Memory B cell (primary cell): ENCODE measurements at regions not wholly inside any gene's neighbourhood (a gene's known extent, or its start where the extent isn't known, plus 50 kb on each side); places are given as distances from the start of the nearest gene placed in this dataset.
A peak's percentile ranks its signal among the peaks of the same experiment; 100 is the strongest.

ENCODE experiments used
- ATAC-seq: fragments of 150-1000 bp; cut with Tn5 transposase; 2 replicates; pipeline ENCODE4 v1.10.0; 2021; ENCODE audit warnings: low read depth, mild to moderate bottlenecking, moderate library complexity
- DNase-seq, 2 donors: peaks; one replicate each; pipeline ENCODE4 v3.0.0; 2022; ENCODE audit warnings: low spot score in 2 of 2
- H3K27ac Mint-ChIP-seq: one replicate; pipeline ENCODE4 v1.8.0; 2022; ENCODE audit warnings: mild to moderate bottlenecking, moderate library complexity, mixed read lengths
- H3K27me3 Mint-ChIP-seq: one replicate; pipeline ENCODE4 v1.8.0; 2022; ENCODE audit warnings: mixed read lengths
- H3K36me3 Mint-ChIP-seq: one replicate; pipeline ENCODE4 v1.8.0; 2022; ENCODE audit warnings: mild to moderate bottlenecking, mixed read lengths
- H3K4me1 Mint-ChIP-seq: one replicate; pipeline ENCODE4 v1.8.0; 2022; ENCODE audit warnings: mixed read lengths
- H3K4me3 Mint-ChIP-seq: one replicate; pipeline ENCODE4 v1.8.0; 2022; ENCODE audit warnings: mild to moderate bottlenecking, moderate library complexity, mixed read lengths
- H3K9me3 Mint-ChIP-seq: one replicate; pipeline ENCODE4 v1.8.0; 2022; ENCODE audit warnings: mixed read lengths

- H3K27me3 Mint-ChIP-seq = peaks cover 21% of the 10 kb centered on the region
- H3K36me3 Mint-ChIP-seq = peaks cover 3% of the 10 kb centered on the region
- ATAC-seq (no peak), DNase-seq (no peak)
- H3K4me1 Mint-ChIP-seq = peaks cover 3% of the 10 kb centered on the region
- H3K27ac Mint-ChIP-seq = no peak overlapping the region
- no peak overlapping the region for H3K4me3 Mint-ChIP-seq
- peaks cover 9% of the 10 kb centered on the region for H3K9me3 Mint-ChIP-seq
Measured at GRCh38 chr16:85387731-85388295, 225.3 kb upstream of the GSE1 start.

GRCh38 chr16:85389679-85390470 is 223.2 kb upstream of the GSE1 start:
- Mint-ChIP-seq H3K4me1 (peaks cover 3% of the 10 kb centered on the region), H3K4me3 (no peak overlapping the region), H3K9me3 (peaks cover 6% of the 10 kb centered on the region), H3K27me3 (peaks cover 19% of the 10 kb centered on the region), H3K36me3 (peaks cover 3% of the 10 kb centered on the region), H3K27ac (no peak overlapping the region)
- no peak for ATAC-seq
- no peak for DNase-seq

- Mint-ChIP-seq H3K4me3 (no peak overlapping the region), H3K9me3 (peaks cover 6% of the 10 kb centered on the region), H3K36me3 (peaks cover 3% of the 10 kb centered on the region), H3K27ac (no peak overlapping the region), H3K27me3 (peaks cover 20% of the 10 kb centered on the region), H3K4me1 (peaks cover 3% of the 10 kb centered on the region)
- ATAC-seq (no peak), DNase-seq (no peak)
Measured at GRCh38 chr16:85390511-85391174, 222.5 kb upstream of the GSE1 start.

DNA sequence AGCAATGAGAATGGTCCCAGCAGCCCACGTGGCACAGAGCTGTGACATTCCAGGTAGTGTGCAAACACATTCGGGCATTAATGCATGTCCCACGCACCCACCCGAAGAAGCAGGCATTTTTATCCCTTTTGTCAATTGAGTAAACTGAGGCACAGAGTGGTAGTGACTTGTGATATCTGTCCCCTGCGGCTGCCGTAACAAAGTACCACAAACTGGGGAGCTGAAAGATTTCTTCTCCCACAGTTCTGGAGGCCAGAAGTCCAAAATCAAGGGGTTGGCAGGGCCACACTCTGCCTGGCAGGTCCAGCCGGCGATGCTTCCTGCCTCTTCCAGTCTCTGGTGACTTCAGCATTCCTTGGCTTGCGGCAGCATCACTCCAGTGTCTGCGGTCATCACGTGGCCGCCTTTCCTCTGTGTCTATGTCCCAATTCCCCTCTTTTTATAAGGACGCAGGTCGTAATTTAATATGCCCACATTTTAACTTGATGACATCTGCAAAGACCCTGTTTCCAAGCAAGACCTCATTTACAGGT is 221.9 kb upstream of the GSE1 start:
- no peak for ATAC-seq
- peaks cover 3% of the 10 kb centered on the region for H3K4me1 Mint-ChIP-seq
- no peak overlapping the region for H3K27ac Mint-ChIP-seq
- H3K9me3 Mint-ChIP-seq = peaks cover 6% of the 10 kb centered on the region
- no peak for DNase-seq
- peaks cover 3% of the 10 kb centered on the region for H3K36me3 Mint-ChIP-seq
- H3K4me3 Mint-ChIP-seq = no peak overlapping the region
- H3K27me3 Mint-ChIP-seq = peaks cover 20% of the 10 kb centered on the region

DNA sequence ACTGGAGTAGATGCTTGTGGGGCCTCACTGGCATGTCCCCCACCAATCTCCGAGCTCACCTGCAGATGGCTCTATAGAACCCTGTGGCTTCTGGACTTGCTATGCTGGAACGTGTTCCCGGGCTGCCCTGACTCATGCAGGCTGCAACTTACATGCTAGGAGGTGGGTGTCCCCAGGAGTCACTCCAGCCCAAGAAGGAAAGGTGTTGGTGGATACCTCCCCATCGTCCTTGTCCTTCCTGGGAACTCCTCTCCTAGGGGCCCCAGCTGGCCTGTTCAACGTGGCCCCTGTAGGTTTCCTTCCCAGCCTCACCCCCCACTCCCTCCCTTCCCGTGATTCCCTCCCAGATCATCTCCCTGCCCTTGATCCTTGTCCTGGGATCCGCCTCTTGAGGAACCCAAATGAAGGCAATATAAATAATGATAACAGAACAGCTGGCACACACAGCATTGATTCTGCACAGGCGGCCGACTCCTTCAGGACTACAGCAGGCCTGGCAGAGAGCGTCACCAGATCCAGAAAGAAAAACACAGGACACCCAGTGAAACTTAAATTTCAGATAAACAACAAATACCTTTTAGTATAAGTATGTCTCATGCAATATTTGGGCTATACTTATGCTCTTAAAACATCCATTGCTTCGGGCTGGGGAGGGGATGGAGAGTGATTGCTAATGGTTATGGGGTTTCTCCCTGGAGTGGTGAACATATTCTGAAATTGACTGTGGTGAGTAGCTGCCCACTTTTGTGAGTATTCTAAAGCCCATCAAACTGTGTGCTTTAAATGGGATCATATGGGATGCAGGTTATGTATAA is 221.1 kb upstream of the GSE1 start:
- Mint-ChIP-seq H3K27me3 (peaks cover 21% of the 10 kb centered on the region), H3K36me3 (peaks cover 3% of the 10 kb centered on the region), H3K4me1 (peaks cover 3% of the 10 kb centered on the region), H3K4me3 (no peak overlapping the region), H3K27ac (no peak overlapping the region), H3K9me3 (peaks cover 6% of the 10 kb centered on the region)
- DNase-seq (no peak), ATAC-seq (no peak)

DNA sequence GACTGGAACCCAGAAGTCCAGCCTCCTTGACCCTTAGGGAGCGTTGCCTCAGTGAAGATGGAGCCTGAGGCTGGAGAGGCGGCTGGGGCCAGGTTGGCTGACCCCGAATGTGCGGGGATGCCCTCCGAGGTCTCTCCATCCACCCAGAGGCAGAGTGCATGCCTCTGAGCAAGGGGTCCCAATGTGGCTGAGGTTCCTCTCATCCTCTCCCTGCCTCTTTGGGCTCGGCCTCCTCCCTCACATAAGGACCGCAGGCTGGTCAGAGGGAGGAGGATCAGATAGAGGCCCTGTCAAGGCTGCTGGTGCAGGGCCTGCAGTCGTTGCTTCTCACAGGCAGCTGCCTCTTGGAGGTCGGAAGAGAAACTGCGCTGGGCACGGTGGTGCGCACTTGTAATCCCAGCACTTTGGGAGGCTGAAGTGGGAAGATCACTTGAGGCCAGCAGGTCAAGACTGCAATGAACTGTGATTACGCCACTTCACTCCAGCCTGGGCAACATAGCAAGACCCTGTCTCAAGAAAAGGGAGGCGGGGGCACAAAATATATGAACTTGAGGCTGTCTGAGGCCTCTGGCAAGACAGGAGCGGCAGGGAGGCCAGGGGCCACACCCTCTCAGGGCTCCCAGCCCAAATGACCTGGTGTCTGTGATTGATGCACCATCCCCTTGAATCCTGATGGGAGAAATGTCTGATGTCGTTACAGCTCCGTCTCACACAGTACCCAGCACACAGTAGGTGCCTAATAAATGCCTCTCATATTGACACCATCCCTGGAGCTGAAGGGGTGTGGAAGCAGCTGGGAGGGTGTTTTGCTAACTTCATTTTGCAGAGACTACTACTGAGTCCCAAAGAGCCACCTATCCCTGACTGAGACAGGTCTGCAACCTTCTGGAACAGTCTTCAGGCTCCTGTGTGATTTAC is 220.1 kb upstream of the GSE1 start:
- DNase-seq (no peak), ATAC-seq (peak; percentile 15)
- no peaks in the 10 kb centered on the region for H3K36me3 Mint-ChIP-seq
- H3K4me3 Mint-ChIP-seq = no peak overlapping the region
- no peak overlapping the region for H3K27ac Mint-ChIP-seq
- H3K9me3 Mint-ChIP-seq = peaks cover under 1% of the 10 kb centered on the region
- peaks cover 5% of the 10 kb centered on the region for H3K4me1 Mint-ChIP-seq
- peaks cover 16% of the 10 kb centered on the region for H3K27me3 Mint-ChIP-seq

DNA sequence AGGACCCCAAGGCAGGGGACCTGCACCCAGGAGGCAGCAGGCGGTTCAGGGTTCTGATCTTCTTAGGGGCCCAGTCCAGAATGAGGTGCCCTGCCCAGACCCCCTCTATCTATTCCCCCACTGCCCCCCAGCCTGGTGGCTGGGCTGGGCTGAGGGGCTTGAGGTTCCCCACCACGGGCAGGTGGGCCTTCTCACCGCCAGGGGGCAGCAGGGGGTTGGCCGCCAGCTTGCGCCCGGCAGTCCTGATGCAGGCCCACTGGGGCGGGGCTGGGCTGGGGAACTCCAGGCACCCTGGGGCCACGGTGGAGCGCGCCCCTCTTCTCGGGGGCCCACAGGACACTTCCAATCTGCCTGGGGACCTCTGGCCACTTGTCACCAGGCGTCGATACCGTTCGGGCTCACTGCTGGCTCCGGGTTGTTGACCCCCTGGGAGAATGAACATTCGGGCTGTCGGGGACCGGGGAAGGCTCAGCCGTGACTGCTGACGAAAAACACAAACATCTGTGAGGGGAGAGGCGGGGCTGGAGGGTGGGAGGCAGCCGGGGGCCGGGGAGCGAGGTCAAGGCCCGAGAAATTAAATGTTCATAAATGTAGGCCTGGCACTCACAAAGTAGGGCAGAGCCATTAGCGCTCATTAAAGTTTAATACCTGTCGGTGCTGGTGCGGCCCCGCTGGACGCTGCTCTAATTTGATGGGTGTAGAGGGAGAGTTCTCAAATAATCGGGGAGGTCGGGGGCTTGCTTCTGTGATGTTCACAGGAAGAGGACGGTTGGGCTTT is 219.3 kb upstream of the GSE1 start:
- Mint-ChIP-seq H3K4me3 (no peak overlapping the region), H3K4me1 (peaks cover 2% of the 10 kb centered on the region), H3K27ac (no peak overlapping the region), H3K9me3 (no peaks in the 10 kb centered on the region), H3K27me3 (peaks cover 12% of the 10 kb centered on the region), H3K36me3 (no peaks in the 10 kb centered on the region)
- ATAC-seq (peak; percentile 89), DNase-seq (peak; percentile 77 to 81)

GRCh38 chr16:85394456-85395206 is 218.5 kb upstream of the GSE1 start:
- H3K27me3 Mint-ChIP-seq = peaks cover 12% of the 10 kb centered on the region
- ATAC-seq (no peak), DNase-seq (no peak)
- no peaks in the 10 kb centered on the region for H3K36me3 Mint-ChIP-seq
- H3K4me1 Mint-ChIP-seq = peaks cover 2% of the 10 kb centered on the region
- H3K27ac Mint-ChIP-seq = no peak overlapping the region
- no peak overlapping the region for H3K4me3 Mint-ChIP-seq
- H3K9me3 Mint-ChIP-seq = no peaks in the 10 kb centered on the region

DNA sequence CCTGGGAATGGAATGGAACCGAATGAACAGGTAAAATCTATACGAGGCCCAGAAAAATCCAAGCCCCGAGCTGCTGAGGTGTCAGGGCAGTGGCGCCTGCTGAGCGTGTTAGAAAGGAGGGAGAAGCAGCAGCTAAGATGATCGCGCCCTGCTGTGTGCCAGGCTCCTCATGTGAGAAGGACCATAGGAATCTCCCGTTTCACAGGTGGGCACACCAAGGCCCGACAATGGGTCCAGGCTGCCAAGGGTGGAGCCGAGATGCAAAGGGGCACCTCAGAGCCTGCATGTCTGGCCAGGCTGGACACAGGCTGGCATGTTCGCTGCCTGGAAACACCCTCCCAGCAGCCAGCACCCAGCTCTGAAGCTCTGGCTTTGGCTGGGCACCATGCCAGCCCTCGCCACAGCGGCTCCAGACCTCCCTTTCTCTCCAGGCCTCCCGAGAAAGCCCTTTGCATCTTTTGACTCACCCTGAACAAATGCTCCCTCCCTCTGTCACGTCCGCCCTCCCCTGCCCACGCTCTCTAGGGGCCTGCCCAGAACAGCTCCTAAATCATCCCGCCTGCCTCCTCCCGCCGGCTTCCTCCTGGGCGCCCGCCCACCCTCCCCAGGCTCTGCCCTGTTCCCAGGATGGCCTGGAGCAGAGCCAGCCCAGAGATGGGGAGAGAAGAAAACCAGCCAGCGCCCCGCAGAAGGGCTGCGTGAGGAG is 217.8 kb upstream of the GSE1 start:
- Mint-ChIP-seq H3K4me1 (peaks cover 2% of the 10 kb centered on the region), H3K36me3 (no peaks in the 10 kb centered on the region), H3K27me3 (peaks cover 12% of the 10 kb centered on the region), H3K27ac (no peak overlapping the region), H3K4me3 (no peak overlapping the region), H3K9me3 (no peaks in the 10 kb centered on the region)
- ATAC-seq (no peak), DNase-seq (no peak)

DNA sequence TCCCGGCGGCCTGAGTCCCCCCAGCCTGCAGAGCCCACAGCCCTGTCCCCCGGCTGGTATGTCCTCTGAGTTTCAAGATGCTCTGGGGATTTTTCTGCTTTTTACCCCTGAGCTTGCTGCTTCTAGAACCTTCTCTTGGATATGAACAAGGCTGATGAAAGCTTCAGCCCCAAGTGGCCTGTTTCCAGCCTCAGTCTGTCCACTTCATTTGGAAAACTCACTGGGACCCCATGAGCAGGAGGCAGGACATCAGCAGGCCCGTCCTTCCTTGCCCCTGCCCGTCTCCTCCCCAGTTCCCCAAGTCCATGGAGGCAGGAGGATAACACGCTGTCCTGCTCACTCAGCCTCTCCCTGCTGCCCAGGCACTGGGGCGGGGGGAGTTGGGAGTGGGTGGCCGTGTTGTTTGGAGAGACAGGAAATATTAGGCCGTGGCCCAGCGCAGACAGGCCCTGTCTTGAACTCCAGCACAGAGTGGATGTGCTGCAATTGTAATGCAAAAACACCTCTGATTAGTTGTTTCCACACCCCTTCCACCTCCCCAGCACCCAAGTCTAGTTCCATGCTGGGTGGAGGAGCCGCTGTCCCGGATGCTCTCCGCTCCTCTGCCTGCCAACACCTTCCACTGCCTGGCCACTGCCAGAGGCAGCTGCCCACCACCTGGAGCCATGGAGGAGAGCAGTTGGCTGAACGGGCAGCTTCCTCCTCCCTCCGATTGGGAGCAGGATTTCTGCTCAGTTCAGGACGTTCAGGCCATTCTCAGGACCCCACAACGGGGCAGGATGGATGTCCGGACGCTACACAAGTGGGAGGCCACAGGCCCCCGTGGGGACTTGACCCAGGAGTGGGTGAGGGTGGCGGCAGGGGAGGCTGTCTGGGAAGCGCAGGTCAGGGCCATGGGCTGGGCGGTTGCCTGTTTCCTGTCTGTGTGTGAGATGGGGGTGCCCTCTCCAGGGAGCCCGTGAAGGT is 216.9 kb upstream of the GSE1 start:
- DNase-seq (no peak), ATAC-seq (no peak)
- peaks cover 2% of the 10 kb centered on the region for H3K4me1 Mint-ChIP-seq
- no peak overlapping the region for H3K27ac Mint-ChIP-seq
- H3K9me3 Mint-ChIP-seq = no peaks in the 10 kb centered on the region
- no peaks in the 10 kb centered on the region for H3K36me3 Mint-ChIP-seq
- peaks cover 12% of the 10 kb centered on the region for H3K27me3 Mint-ChIP-seq
- no peak overlapping the region for H3K4me3 Mint-ChIP-seq
